Osteoblast (primary cell): ENCODE measurements at regions not wholly inside any gene's neighbourhood (a gene's known extent, or its start where the extent isn't known, plus 50 kb on each side); places are given as distances from the start of the nearest gene placed in this dataset.

Source experiments
- DNase-seq: peaks from one replicate; pipeline ENCODE4 v3.0.0; 2011; ENCODE audit warnings: low spot score, mixed read lengths; ENCODE audit not compliant: insufficient read length; ENCODE audit errors: missing footprints
- H2AFZ ChIP-seq: 2 replicates; pipeline ENCODE4 v1.6.0; 2011; ENCODE audit warnings: mild to moderate bottlenecking, low read length
- H3K27ac ChIP-seq: 2 replicates; pipeline ENCODE4 v1.5.1; 2011; ENCODE audit warnings: mild to moderate bottlenecking, low read depth, low read length, moderate library complexity
- H3K27me3 ChIP-seq: 2 replicates; pipeline ENCODE4 v1.6.0; 2012; ENCODE audit warnings: mild to moderate bottlenecking, control low read depth, inconsistent platforms, low read length, moderate library complexity; ENCODE audit not compliant: insufficient read depth
- H3K36me3 ChIP-seq: 2 replicates; pipeline ENCODE4 v1.5.1; 2011; ENCODE audit warnings: mild to moderate bottlenecking, low read length, control low read depth, moderate library complexity; ENCODE audit not compliant: insufficient read depth
- H3K4me1 ChIP-seq: 2 replicates; pipeline ENCODE4 v1.5.1; 2011; ENCODE audit warnings: mild to moderate bottlenecking, low read length, control low read depth, moderate library complexity; ENCODE audit not compliant: insufficient read depth
- H3K4me2 ChIP-seq: 2 replicates; pipeline ENCODE4 v1.6.0; 2011; ENCODE audit warnings: mild to moderate bottlenecking, low read length; ENCODE audit not compliant: insufficient read depth
- H3K4me3 ChIP-seq: fragments of 200-600 bp; sonication (generic); 3 replicates; pipeline ENCODE4 v1.5.1; 2012; ENCODE audit warnings: mild to moderate bottlenecking, low read length, inconsistent platforms; ENCODE audit not compliant: insufficient read depth
- H3K79me2 ChIP-seq: 2 replicates; pipeline ENCODE4 v1.6.0; 2012; ENCODE audit warnings: mild to moderate bottlenecking, low read length, control low read depth, inconsistent platforms; ENCODE audit not compliant: insufficient read depth
- H3K9me3 ChIP-seq: 2 replicates; pipeline ENCODE4 v1.5.1; 2011; ENCODE audit warnings: low read depth, low read length, control low read depth
- H4K20me1 ChIP-seq: 2 replicates; pipeline ENCODE4 v1.6.0; 2012; ENCODE audit warnings: mild to moderate bottlenecking, low read length, control low read depth; ENCODE audit not compliant: insufficient read depth
- CTCF ChIP-seq: IDR thresholded peaks from 2 replicates; pipeline ENCODE4 v1.5.1; 2011; ENCODE audit warnings: mild to moderate bottlenecking, low read depth, low read length, moderate library complexity; ENCODE audit errors: extremely low read depth

- no peaks in the 10 kb centered on the region for H3K4me1 ChIP-seq
- H3K4me3 ChIP-seq, result no peak overlapping the region
- H2AFZ ChIP-seq, result no peak overlapping the region
- no peak for TF ChIP-seq CTCF
- H3K27me3 ChIP-seq, result no peaks in the 10 kb centered on the region
- DNase-seq, result no peak
- H4K20me1 ChIP-seq, result no peaks in the 10 kb centered on the region
- no peaks in the 10 kb centered on the region for H3K36me3 ChIP-seq
- no peak overlapping the region for H3K4me2 ChIP-seq
- H3K79me2 ChIP-seq, result no peaks in the 10 kb centered on the region
- H3K27ac ChIP-seq, result no peak overlapping the region
- H3K9me3 ChIP-seq, result no peaks in the 10 kb centered on the region
Observed at GRCh38 chr7:20012100-20012499, 205.1 kb downstream of the MACC1 start.

- H3K79me2 ChIP-seq, result no peaks in the 10 kb centered on the region
- no peak for TF ChIP-seq CTCF
- H3K27me3 ChIP-seq, result no peaks in the 10 kb centered on the region
- no peak overlapping the region for H2AFZ ChIP-seq
- no peaks in the 10 kb centered on the region for H3K36me3 ChIP-seq
- no peak overlapping the region for H3K4me3 ChIP-seq
- DNase-seq, result no peak
- no peak overlapping the region for H3K4me2 ChIP-seq
- H3K9me3 ChIP-seq, result no peaks in the 10 kb centered on the region
- H4K20me1 ChIP-seq, result no peaks in the 10 kb centered on the region
- no peak overlapping the region for H3K27ac ChIP-seq
- no peaks in the 10 kb centered on the region for H3K4me1 ChIP-seq
Observed at GRCh38 chr7:20010877-20011276, 206.3 kb downstream of the MACC1 start.

- Histone ChIP-seq H3K4me2 (no peak overlapping the region), H3K27me3 (no peaks in the 10 kb centered on the region), H4K20me1 (no peaks in the 10 kb centered on the region), H3K4me1 (no peaks in the 10 kb centered on the region), H3K27ac (no peak overlapping the region), H3K36me3 (no peaks in the 10 kb centered on the region), H3K4me3 (no peak overlapping the region), H2AFZ (no peak overlapping the region), H3K79me2 (no peaks in the 10 kb centered on the region), H3K9me3 (no peaks in the 10 kb centered on the region)
- no peak for DNase-seq
- TF ChIP-seq CTCF, result no peak
Observed at GRCh38 chr7:20007510-20007909, 209.7 kb downstream of the MACC1 start.

GRCh38 chr7:20005081-20005480 is 212.1 kb downstream of the MACC1 start:
- no peak for TF ChIP-seq CTCF
- no peaks in the 10 kb centered on the region for H3K79me2 ChIP-seq
- no peak overlapping the region for H2AFZ ChIP-seq
- H3K27ac ChIP-seq, result no peak overlapping the region
- DNase-seq, result no peak
- H3K4me1 ChIP-seq, result no peaks in the 10 kb centered on the region
- no peak overlapping the region for H3K4me2 ChIP-seq
- H3K4me3 ChIP-seq, result no peak overlapping the region
- no peaks in the 10 kb centered on the region for H3K27me3 ChIP-seq
- no peaks in the 10 kb centered on the region for H3K9me3 ChIP-seq
- H4K20me1 ChIP-seq, result no peaks in the 10 kb centered on the region
- H3K36me3 ChIP-seq, result no peaks in the 10 kb centered on the region
